Glutamatergic neuron (in vitro differentiated cells): ENCODE measurements at regions not wholly inside any gene's neighbourhood (a gene's known extent, or its start where the extent isn't known, plus 50 kb on each side); places are given as distances from the start of the nearest gene placed in this dataset.

Source experiments
- DNase-seq: peaks from one replicate; pipeline ENCODE4 v3.0.0; 2022
- H3K27ac Mint-ChIP-seq: one replicate; pipeline ENCODE4 v1.8.0; 2020; ENCODE audit warnings: mild to moderate bottlenecking, mixed read lengths, inconsistent platforms; ENCODE audit not compliant: unreplicated experiment
- H3K27me3 Mint-ChIP-seq: one replicate; pipeline ENCODE4 v1.8.0; 2020; ENCODE audit warnings: mild to moderate bottlenecking, moderate library complexity, mixed read lengths, inconsistent platforms; ENCODE audit not compliant: unreplicated experiment
- H3K36me3 Mint-ChIP-seq: one replicate; pipeline ENCODE4 v1.8.0; 2020; ENCODE audit warnings: mild to moderate bottlenecking, mixed read lengths, inconsistent platforms; ENCODE audit not compliant: unreplicated experiment
- H3K4me1 Mint-ChIP-seq: one replicate; pipeline ENCODE4 v1.8.0; 2020; ENCODE audit warnings: mild to moderate bottlenecking, low read depth, mixed read lengths, inconsistent platforms; ENCODE audit not compliant: unreplicated experiment
- H3K4me3 Mint-ChIP-seq: one replicate; pipeline ENCODE4 v1.8.0; 2020; ENCODE audit warnings: mild to moderate bottlenecking, mixed read lengths, inconsistent platforms; ENCODE audit not compliant: unreplicated experiment
- H3K9me3 Mint-ChIP-seq: one replicate; pipeline ENCODE4 v1.8.0; 2020; ENCODE audit warnings: mild to moderate bottlenecking, moderate library complexity, mixed read lengths, inconsistent platforms; ENCODE audit not compliant: unreplicated experiment
- TF ChIP-seq, protein P1 (sequence below): fragments of 200-600 bp; sonication (generic); IDR thresholded peaks from one replicate; pipeline ENCODE4 v1.5.0; 2021; ENCODE audit not compliant: partially characterized antibody, unreplicated experiment

DNA sequence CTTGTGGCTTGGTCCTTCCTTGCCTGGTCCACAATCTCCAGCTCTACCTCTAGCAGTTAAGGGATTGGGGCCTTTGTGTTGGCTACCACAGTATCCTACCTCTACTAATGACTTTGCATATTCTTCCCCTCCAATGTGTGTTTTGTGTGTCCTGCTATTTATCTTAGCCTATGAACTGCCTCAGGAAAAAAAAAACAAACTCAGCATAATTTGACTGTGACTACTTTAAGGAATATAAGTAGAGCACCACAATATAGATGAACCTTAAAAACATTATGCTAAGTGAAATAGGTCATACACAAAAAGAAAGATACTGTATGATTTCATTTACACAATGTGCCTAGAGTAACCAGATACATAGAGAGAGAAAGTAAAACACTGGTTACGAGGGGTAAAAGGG lies 61.3 kb upstream of the PTPN13 start:
- H3K27ac Mint-ChIP-seq, result no peak overlapping the region
- no peaks in the 10 kb centered on the region for H3K4me1 Mint-ChIP-seq
- TF ChIP-seq, protein P1, sequence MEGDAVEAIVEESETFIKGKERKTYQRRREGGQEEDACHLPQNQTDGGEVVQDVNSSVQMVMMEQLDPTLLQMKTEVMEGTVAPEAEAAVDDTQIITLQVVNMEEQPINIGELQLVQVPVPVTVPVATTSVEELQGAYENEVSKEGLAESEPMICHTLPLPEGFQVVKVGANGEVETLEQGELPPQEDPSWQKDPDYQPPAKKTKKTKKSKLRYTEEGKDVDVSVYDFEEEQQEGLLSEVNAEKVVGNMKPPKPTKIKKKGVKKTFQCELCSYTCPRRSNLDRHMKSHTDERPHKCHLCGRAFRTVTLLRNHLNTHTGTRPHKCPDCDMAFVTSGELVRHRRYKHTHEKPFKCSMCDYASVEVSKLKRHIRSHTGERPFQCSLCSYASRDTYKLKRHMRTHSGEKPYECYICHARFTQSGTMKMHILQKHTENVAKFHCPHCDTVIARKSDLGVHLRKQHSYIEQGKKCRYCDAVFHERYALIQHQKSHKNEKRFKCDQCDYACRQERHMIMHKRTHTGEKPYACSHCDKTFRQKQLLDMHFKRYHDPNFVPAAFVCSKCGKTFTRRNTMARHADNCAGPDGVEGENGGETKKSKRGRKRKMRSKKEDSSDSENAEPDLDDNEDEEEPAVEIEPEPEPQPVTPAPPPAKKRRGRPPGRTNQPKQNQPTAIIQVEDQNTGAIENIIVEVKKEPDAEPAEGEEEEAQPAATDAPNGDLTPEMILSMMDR, result no peak
- DNase-seq, result no peak
- no peaks in the 10 kb centered on the region for H3K9me3 Mint-ChIP-seq
- peaks cover 2% of the 10 kb centered on the region for H3K27me3 Mint-ChIP-seq
- H3K36me3 Mint-ChIP-seq, result no peaks in the 10 kb centered on the region
- H3K4me3 Mint-ChIP-seq, result no peak overlapping the region

DNA sequence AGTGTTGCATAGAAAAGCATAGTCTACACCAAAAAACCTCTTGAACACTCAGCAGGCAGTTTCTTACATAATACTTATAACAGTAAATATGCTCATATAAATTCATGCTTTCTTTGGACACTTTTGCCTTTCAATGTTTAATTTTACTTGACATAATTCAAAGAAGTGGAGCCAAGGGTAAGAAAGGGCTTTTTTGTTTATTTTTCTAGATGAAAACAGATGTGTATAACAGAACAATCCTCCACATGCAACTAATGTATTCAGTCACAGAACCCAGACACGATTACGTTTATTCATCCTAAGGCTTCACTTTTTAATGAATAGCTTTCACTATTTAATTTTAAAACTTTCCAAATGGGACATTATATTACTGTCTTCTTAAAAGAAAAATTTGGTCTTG lies 58.0 kb upstream of the PTPN13 start:
- no peak overlapping the region for H3K4me3 Mint-ChIP-seq
- no peak for DNase-seq
- no peak overlapping the region for H3K27ac Mint-ChIP-seq
- peaks cover 2% of the 10 kb centered on the region for H3K4me1 Mint-ChIP-seq
- TF ChIP-seq, protein P1, result no peak
- no peaks in the 10 kb centered on the region for H3K9me3 Mint-ChIP-seq
- H3K36me3 Mint-ChIP-seq, result no peaks in the 10 kb centered on the region
- no peaks in the 10 kb centered on the region for H3K27me3 Mint-ChIP-seq

DNA sequence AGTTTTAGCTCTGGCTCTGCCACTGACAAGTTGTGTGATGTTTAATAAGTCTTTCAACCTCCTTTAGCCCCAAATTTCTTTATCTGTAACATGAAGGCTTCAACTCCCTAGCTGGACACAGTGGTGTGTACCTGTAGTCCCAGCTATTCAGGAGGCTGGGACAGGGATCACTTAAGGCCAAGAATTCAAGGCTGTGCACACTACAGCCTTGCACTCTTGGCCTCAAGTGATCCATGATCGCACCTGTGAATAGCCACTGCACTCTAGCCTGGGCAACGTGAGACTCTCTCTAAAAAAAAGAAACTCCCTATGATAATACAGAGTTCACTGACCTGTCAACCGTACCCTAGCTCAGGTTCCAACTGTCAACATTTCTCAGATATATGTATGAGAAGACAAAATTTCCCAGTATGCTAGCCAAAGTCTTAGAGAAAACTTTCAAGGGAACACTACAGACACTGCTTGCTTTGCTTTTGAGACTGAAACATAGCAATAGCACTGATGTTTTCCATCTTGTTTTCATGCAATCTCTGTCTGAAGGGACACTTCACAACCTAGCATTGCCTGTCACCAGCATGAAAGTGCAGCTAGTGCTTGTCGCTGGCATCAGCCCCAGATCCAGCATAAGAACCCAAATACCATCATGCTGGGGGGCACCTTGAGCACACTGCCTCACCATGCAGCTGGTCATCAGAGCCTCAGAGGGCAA lies 51.6 kb upstream of the PTPN13 start:
- H3K27me3 Mint-ChIP-seq, result peaks cover 2% of the 10 kb centered on the region
- TF ChIP-seq, protein P1, result no peak
- DNase-seq, result no peak
- H3K36me3 Mint-ChIP-seq, result no peaks in the 10 kb centered on the region
- H3K9me3 Mint-ChIP-seq, result no peaks in the 10 kb centered on the region
- H3K4me3 Mint-ChIP-seq, result no peak overlapping the region
- H3K4me1 Mint-ChIP-seq, result peaks cover 2% of the 10 kb centered on the region
- H3K27ac Mint-ChIP-seq, result no peak overlapping the region

DNA sequence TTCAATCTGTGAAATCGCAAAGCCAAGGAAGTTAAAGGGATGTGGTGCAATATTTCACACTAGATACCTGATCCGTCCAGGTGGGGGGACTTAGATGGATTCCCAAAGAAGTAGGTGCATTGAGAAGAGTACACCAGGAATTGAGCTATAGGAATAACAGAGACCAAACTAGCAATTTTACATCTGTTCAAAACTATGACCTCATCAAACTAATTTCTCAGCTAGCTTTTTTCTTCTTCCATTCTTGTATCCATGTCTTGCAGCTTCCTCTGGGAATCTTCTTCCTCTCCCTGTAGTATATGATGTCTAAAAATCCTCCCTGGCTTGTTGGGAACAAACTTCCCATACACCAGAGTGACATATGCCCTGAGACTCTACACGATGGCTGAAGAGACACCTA lies 51.0 kb upstream of the PTPN13 start:
- no peak overlapping the region for H3K27ac Mint-ChIP-seq
- no peaks in the 10 kb centered on the region for H3K36me3 Mint-ChIP-seq
- no peak for DNase-seq
- H3K4me3 Mint-ChIP-seq, result no peak overlapping the region
- TF ChIP-seq, protein P1, result no peak
- peaks cover 2% of the 10 kb centered on the region for H3K9me3 Mint-ChIP-seq
- peaks cover 2% of the 10 kb centered on the region for H3K27me3 Mint-ChIP-seq
- peaks cover 2% of the 10 kb centered on the region for H3K4me1 Mint-ChIP-seq

DNA sequence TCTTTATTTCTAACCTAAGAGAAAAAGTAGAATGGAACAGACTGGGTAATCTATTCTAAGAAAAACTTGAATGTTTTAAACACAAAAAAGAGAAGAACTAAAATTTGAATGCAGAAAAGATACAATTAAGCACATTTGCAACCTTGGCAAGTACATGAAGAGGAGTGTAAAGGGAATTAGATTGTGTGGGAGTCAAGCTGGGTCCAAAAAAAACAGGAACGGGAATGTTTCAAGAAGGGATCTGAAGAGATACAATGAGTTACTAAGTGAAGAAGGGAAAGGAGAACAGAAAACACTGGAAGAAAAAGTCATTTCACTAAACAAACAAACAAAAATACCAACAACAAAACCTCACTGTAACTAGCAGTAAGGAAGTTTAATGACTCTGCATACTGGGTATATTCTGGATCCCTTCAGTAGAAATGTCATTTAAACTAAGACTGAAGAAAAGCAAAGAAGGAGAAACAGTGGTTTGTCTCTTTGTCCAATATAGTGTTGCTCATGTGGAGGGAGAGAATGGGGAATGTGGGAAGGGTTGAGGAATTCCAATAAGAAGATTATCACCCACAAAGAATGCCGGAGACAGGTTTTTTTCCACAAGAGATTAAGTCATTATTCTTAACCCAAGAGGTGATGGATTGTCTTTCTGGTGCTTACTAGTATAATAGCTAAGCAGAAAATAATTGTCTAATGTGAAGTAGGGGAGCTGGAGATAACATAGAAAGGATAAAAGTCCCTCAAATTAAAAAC lies 50.4 kb upstream of the PTPN13 start:
- no peak overlapping the region for H3K4me3 Mint-ChIP-seq
- no peak overlapping the region for H3K27ac Mint-ChIP-seq
- TF ChIP-seq, protein P1, result no peak
- no peak for DNase-seq
- H3K36me3 Mint-ChIP-seq, result no peaks in the 10 kb centered on the region
- H3K27me3 Mint-ChIP-seq, result peaks cover 2% of the 10 kb centered on the region
- peaks cover 2% of the 10 kb centered on the region for H3K4me1 Mint-ChIP-seq
- peaks cover 2% of the 10 kb centered on the region for H3K9me3 Mint-ChIP-seq
